ENCODE measurements at regions not wholly inside any gene's neighbourhood (a gene's known extent, or its start where the extent isn't known, plus 50 kb on each side); places are given as distances from the start of the nearest gene placed in this dataset.

DNA sequence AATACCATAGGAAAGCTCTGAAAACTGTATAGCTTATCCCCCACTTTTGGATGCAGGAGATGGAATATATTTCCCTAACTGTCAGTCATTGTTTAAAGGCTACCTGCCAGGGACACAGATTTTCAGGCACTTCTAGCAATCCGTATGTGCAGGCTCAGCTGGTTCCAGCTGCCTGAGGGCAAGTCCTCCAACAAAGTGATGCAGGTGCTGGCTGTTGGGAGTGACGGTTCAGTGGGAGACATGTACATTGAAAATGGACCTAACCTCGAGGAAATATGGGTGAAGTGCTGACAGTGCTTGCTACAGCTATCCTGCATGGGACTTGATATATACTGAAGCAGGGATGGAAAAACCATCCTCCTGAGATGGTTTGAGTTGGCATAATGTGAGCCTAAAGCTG lies 153.1 kb upstream of the GAP43 start:
- TF ChIP-seq CTCF (conservative IDR thresholded peaks at IDR 0.05; ENCODE audit: low read depth, low read length) = no peak
- DNase-seq (ENCODE audit: low read depth) = no peak
- H3K4me3 ChIP-seq (ENCODE audit: low read length) = no peak overlapping the region

DNA sequence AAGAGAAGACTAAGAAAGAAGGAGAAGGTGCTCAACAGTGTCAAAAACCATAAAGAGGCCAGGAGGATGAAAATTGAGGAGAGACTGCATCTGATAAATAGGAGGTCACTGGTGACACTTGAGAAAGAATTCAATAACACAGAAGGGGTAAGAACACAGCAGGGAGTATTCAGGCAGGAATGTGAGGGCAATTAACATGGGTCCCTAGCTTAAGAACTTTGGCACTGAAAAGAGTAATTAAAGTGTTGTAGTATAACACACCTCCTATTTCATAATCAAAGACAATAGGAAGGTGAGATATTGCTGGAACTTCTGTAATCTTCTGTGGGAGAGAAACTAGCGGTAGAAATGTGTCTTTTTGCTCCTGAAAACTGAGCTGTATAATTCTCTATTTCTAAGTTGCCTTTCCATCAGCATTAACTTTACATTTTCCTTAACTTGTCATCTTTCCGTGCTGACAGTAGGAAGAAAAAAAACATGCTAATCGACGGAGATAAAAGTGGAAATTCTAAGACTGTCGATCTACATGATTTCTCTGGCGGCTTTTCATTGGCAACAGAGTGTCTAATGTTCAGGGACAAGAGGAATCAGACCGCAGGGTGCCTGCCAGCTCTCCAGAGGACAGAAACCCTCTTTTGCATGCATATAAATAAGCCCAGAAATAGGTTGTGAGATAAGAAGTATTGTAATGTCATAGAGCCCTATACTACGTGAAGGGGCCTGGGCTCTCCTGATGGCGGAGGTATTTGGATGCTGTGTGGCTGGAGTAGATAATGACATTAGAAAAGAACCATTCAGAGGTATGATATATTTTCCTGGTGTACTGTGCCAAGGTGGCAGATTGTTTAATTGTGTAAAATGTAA lies 147.9 kb upstream of the GAP43 start:
- no peak overlapping the region for H3K4me3 ChIP-seq (ENCODE audit: low read length)
- TF ChIP-seq CTCF (conservative IDR thresholded peaks at IDR 0.05; ENCODE audit: low read depth, low read length) = no peak
- DNase-seq (ENCODE audit: low read depth) = no peak

- DNase-seq (ENCODE audit: low read depth) = no peak
- no peak overlapping the region for H3K4me3 ChIP-seq (ENCODE audit: low read length)
- no peak for TF ChIP-seq CTCF (conservative IDR thresholded peaks at IDR 0.05; ENCODE audit: low read depth, low read length)
Measured at GRCh38 chr3:115476472-115476871, 146.8 kb upstream of the GAP43 start.

DNA sequence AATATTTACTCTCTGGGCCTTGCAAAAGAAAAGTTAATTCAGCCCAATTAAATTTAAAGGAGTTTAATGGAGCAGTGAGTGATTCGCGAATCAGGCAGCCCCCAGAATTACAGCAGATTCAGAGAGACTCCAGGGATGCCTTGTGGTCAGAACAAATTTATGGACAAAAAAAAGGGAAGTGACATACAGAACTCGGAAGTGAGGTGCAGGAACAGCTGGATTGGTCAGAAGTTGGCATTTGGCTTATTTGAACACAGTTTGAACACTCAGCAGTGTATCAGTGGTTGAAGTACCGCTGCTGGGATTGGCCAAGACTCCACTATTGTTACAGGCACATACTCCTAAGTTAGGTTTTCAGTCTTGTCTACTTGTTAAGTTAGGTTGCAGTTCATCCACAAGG lies 145.0 kb upstream of the GAP43 start:
- no peak overlapping the region for H3K4me3 ChIP-seq (ENCODE audit: low read length)
- TF ChIP-seq CTCF (conservative IDR thresholded peaks at IDR 0.05; ENCODE audit: low read depth, low read length) = no peak
- DNase-seq (ENCODE audit: low read depth) = no peak

DNA sequence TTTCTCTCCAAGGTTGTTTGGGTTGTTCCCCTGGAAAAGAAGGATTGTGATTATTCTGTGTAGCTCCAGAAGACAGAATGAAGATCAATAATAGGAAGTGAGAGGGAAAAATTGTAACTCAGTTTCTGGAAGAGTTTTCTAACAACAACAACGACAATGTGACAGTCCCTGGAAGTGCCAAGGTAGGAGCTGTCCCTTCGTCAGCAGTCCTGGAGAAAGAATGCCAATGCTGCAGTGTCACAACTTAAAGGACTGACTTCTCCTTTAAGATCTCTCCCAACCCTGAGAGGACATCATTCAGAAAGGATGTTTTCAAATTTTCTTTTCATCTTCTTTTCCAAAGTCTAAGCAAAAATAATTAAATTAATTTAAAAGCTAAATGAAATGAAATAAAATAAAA lies 136.4 kb upstream of the GAP43 start:
- DNase-seq (ENCODE audit: low read depth) = no peak
- no peak for TF ChIP-seq CTCF (conservative IDR thresholded peaks at IDR 0.05; ENCODE audit: low read depth, low read length)
- H3K4me3 ChIP-seq (ENCODE audit: low read length) = no peak overlapping the region

GRCh38 chr3:115487968-115488367 lies 135.3 kb upstream of the GAP43 start:
- H3K4me3 ChIP-seq (ENCODE audit: low read length) = no peak overlapping the region
- no peak for DNase-seq (ENCODE audit: low read depth)
- TF ChIP-seq CTCF (conservative IDR thresholded peaks at IDR 0.05; ENCODE audit: low read depth, low read length) = no peak

DNA sequence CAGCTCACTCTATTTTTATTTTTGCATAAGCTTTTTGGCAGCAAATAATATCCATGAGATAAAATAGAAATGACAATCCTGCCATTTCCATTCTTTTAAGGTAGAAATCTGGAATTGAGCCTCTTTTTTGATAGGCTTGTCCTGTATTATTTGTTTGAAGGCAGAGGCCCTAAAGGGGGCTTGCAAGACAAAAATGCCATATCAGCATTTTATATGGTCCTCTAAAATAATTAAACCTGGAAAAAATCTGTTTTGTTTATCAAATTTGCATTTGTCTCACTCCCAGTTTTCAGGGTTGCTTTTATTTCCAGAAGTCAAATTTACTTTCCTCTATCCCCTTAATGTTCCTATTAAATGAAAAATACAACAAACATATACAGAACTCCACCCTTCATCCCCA lies 134.9 kb upstream of the GAP43 start:
- no peak for DNase-seq (ENCODE audit: low read depth)

More for the DNA sequence above, 134.9 kb upstream of the GAP43 start:
- TF ChIP-seq CTCF (conservative IDR thresholded peaks at IDR 0.05; ENCODE audit: low read depth, low read length) = no peak
- H3K4me3 ChIP-seq (ENCODE audit: low read length) = no peak overlapping the region
